Adrenal gland (tissue), 9 donors: ENCODE measurements at regions not wholly inside any gene's neighbourhood (a gene's known extent, or its start where the extent isn't known, plus 50 kb on each side); places are given as distances from the start of the nearest gene placed in this dataset.
"Not testable (repeated sequence)": the region's sequence is repeated elsewhere in the genome, so short reads cannot be mapped to it uniquely, and the experiment has no call there.

ENCODE experiments used
- DNase-seq, 7 donors: peaks; one replicate each; pipeline ENCODE4 v3.0.0-alpha.2; 2019 to 2020
- H3K27ac ChIP-seq, 5 donors: fragments of 200-600 bp; sonication (generic) in 4 of 5; 1 replicate in 3 of 5; 2 replicates in 2 of 5; pipeline versions ENCODE4 v1.5.1 to v1.8.0; 2016 to 2020; ENCODE audit warnings: mild to moderate bottlenecking in 1 of 5
- H3K27me3 ChIP-seq: fragments of 200-600 bp; 2 replicates; pipeline ENCODE4 v1.8.0; 2021
- H3K36me3 ChIP-seq, 2 donors: fragments of 200-600 bp; replicated peaks in 1 of 2; 1 replicate in 1 of 2; 2 replicates in 1 of 2; pipeline versions ENCODE4 v1.5.1 to v1.8.0; 2018 to 2022
- H3K4me1 ChIP-seq, 2 donors: fragments of 200-600 bp; replicated peaks in 1 of 2; 1 replicate in 1 of 2; 2 replicates in 1 of 2; pipeline versions ENCODE4 v1.5.1 to v1.8.0; 2018 to 2021
- H3K4me3 ChIP-seq, 4 donors: fragments of 200-600 bp; sonication (generic) in 3 of 4; one replicate each; pipeline ENCODE4 v1.5.1; 2016 to 2018
- H3K9me3 ChIP-seq, 3 donors: fragments of 200-600 bp; sonication (generic) in 1 of 3; replicated peaks in 1 of 3; 1 replicate in 2 of 3; 2 replicates in 1 of 3; pipeline versions ENCODE4 v1.5.1 to v1.8.0; 2016 to 2021
- POLR2A ChIP-seq, 2 donors: fragments of 450-650 bp; IDR thresholded peaks; one replicate each; pipeline ENCODE4 v1.6.1; 2017; ENCODE audit warnings: antibody characterized with exemption in 2 of 2, mild to moderate bottlenecking in 2 of 2, moderate library complexity in 1 of 2
- WGBS, 4 donors: extraction: QIAGEN DNeasy Blood & Tissue Kit in 2 of 4; methylation state at CpG; one replicate each; pipeline versions ENCODE4 v1.1.5 to v1.1.7; 2013 to 2017; 5-methylcytosine and 5-hydroxymethylcytosine counted together
- intact Hi-C, 2 donors: fragments of 100-400 bp; cut with DNase I; formaldehyde crosslinking; loops; one replicate each; pipeline versions ENCODE4 v1.14.1 to v1.15.0; 2022 to 2023
- TF ChIP-seq, protein P1 (sequence below), 6 experiments: fragments of 450-650 bp in 4 of 6; fragments of 200-600 bp in 2 of 6; sonication (generic) in 1 of 6; IDR thresholded peaks; 1 replicate in 5 of 6; 2 replicates in 1 of 6; pipeline versions ENCODE4 v1.5.1 to v1.8.0; 2016 to 2021; ENCODE audit warnings: antibody characterized with exemption in 6 of 6, mild to moderate bottlenecking in 2 of 6, moderate library complexity in 1 of 6
- donor health status: healthy with polysubstance abuse.
- donor health status: Bipolar disorder and iron deficiency.
- donor health status: DM: yes; HTN: yes; CAD: no.
- donor health status: DM: no; HTN: no; CAD: no.
- donor health status: DM: no; HTN: no; CAD: no.

DNA sequence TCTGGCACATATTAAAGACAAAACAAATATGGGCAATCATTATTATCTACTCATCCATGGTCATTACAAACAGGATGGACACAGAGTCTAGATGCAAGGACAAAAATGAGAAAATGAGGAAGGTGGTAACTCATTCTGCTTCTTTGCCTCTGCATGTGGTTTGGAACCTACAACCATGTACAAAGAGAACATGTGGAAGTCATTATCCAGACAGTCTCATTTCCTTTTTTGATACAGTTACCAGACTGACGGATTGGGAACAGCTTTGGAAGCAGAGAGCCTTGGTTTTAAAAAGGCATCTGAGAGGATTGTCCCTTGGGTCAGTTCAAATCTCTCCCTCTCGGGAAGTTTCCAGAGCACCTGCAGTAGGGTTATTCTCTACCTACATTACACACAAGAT lies 433.4 kb upstream of the TNC start:
- Histone ChIP-seq H3K27ac (no peak overlapping the region), H3K36me3 (no peaks in the 10 kb centered on the region), H3K27me3 (no peaks in the 10 kb centered on the region), H3K4me1 (no peaks in the 10 kb centered on the region), H3K9me3 (no peaks in the 10 kb centered on the region), H3K4me3 (no peak overlapping the region)
- no peak for DNase-seq
- intact Hi-C loops, result no loop called here
- WGBS, 4 donors, result 35 to 65% (median 57%) methylated on average over 2 of the region's 2 CpGs
- TF ChIP-seq, protein P1, sequence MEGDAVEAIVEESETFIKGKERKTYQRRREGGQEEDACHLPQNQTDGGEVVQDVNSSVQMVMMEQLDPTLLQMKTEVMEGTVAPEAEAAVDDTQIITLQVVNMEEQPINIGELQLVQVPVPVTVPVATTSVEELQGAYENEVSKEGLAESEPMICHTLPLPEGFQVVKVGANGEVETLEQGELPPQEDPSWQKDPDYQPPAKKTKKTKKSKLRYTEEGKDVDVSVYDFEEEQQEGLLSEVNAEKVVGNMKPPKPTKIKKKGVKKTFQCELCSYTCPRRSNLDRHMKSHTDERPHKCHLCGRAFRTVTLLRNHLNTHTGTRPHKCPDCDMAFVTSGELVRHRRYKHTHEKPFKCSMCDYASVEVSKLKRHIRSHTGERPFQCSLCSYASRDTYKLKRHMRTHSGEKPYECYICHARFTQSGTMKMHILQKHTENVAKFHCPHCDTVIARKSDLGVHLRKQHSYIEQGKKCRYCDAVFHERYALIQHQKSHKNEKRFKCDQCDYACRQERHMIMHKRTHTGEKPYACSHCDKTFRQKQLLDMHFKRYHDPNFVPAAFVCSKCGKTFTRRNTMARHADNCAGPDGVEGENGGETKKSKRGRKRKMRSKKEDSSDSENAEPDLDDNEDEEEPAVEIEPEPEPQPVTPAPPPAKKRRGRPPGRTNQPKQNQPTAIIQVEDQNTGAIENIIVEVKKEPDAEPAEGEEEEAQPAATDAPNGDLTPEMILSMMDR (IDR thresholded peaks at IDR 0.05), result no peak
- no peak for TF ChIP-seq POLR2A (IDR thresholded peaks at IDR 0.05)

GRCh38 chr9:115553060-115553773 lies 435.3 kb upstream of the TNC start:
- Histone ChIP-seq H3K4me1 (no peaks in the 10 kb centered on the region), H3K27ac (no peak overlapping the region), H3K36me3 (no peaks in the 10 kb centered on the region), H3K27me3 (no peaks in the 10 kb centered on the region), H3K9me3 (no peaks in the 10 kb centered on the region), H3K4me3 (no peak overlapping the region)
- 66 to 70% (median 68%) methylated on average over 2 of the region's 2 CpGs for WGBS, 4 donors
- intact Hi-C loops, result no loop called here
- no peak for DNase-seq
- TF ChIP-seq, protein P1 (IDR thresholded peaks at IDR 0.05), result no peak
- TF ChIP-seq POLR2A (IDR thresholded peaks at IDR 0.05), result no peak

DNA sequence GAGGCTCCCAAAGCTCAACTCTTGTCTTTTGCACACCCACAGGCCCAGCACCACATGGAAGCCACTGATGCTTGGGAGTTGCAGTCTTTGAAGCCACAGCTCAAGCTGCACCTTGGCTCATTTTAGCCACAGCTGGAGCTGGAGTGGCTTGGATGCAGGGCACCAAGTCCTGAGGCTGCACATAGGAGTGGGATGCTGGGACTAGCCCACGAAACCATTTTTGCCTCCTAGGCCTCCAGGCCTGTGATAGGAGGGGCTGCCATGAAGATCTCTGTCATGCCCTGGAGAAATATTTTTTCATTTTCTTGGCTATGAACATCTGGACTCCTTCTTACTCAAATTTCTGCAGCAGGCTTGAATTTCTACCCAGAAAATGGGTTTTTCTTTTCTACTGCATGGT lies 438.5 kb upstream of the TNC start:
- Histone ChIP-seq H3K4me3 (no peak overlapping the region), H3K4me1 (no peaks in the 10 kb centered on the region), H3K27me3 (no peaks in the 10 kb centered on the region), H3K27ac (no peak overlapping the region), H3K36me3 (no peaks in the 10 kb centered on the region), H3K9me3 (peaks cover 0 to 3% (median 0%) of the 10 kb centered on the region in 3 donors)
- no peak for TF ChIP-seq POLR2A (IDR thresholded peaks at IDR 0.05)
- TF ChIP-seq, protein P1 (IDR thresholded peaks at IDR 0.05), result no peak
- no peak for DNase-seq
- intact Hi-C loops, result no loop called here
- WGBS, 4 donors, result 36 to 60% (median 38%) methylated on average over 1 of the region's 1 CpG; no CpG with 5 or more reads in 1 of the 4 donors

DNA sequence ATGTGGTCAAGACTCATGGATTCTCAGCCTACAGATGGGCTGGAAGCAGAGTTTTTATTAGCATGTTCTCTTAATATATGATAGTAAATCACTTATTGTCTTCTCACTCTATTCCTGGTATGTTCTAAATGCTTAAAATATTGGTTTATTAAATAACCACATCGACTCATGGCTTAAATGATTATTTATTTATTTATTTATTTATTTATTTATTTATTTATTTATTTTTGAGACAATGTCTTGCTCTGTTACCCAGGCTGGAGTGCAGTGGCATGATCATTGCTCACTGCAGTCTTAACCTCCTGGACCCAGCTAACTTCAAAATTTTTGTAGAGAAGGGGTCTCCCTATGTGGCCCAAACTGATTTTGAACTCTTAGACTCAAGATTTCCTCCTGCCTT lies 457.2 kb upstream of the TNC start:
- Histone ChIP-seq H3K27ac (no peak overlapping the region), H3K27me3 (no peaks in the 10 kb centered on the region), H3K36me3 (no peaks in the 10 kb centered on the region), H3K4me1 (no peaks in the 10 kb centered on the region), H3K4me3 (no peak overlapping the region), H3K9me3 (no peaks in the 10 kb centered on the region)
- 50 to 68% (median 65%) methylated on average over 1 of the region's 1 CpG for WGBS, 4 donors
- no peak for TF ChIP-seq POLR2A (IDR thresholded peaks at IDR 0.05)
- TF ChIP-seq, protein P1 (IDR thresholded peaks at IDR 0.05), result no peak
- intact Hi-C loops, result no loop called here
- no peak for DNase-seq

GRCh38 chr9:115585458-115585857 lies 467.5 kb upstream of the TNC start:
- H3K4me1 ChIP-seq, H3K27me3 ChIP-seq, H3K9me3 ChIP-seq, H3K4me3 ChIP-seq, intact Hi-C loops, H3K27ac ChIP-seq, H3K36me3 ChIP-seq, DNase-seq: not testable (repeated sequence)
- WGBS, 4 donors, result 74 to 90% (median 83%) methylated on average over 3 to 5 of the region's 5 CpGs
